Endothelial cell (in vitro differentiated cells): ENCODE measurements at regions not wholly inside any gene's neighbourhood (a gene's known extent, or its start where the extent isn't known, plus 50 kb on each side); places are given as distances from the start of the nearest gene placed in this dataset.

Experiments
- DNase-seq: peaks from one replicate; pipeline ENCODE4 v3.0.0; 2021; ENCODE audit warnings: low spot score
- H3K27ac Mint-ChIP-seq: one replicate; pipeline ENCODE4 v1.8.0; 2021; ENCODE audit warnings: mixed read lengths, inconsistent platforms; ENCODE audit not compliant: unreplicated experiment
- H3K27me3 Mint-ChIP-seq: one replicate; pipeline ENCODE4 v1.8.0; 2021; ENCODE audit warnings: mild to moderate bottlenecking, moderate library complexity, mixed read lengths, inconsistent platforms; ENCODE audit not compliant: unreplicated experiment
- H3K36me3 Mint-ChIP-seq: one replicate; pipeline ENCODE4 v1.8.0; 2021; ENCODE audit warnings: mild to moderate bottlenecking, low read depth, mixed read lengths, inconsistent platforms; ENCODE audit not compliant: unreplicated experiment
- H3K4me1 Mint-ChIP-seq: one replicate; pipeline ENCODE4 v1.8.0; 2021; ENCODE audit warnings: mild to moderate bottlenecking, mixed read lengths, inconsistent platforms; ENCODE audit not compliant: unreplicated experiment
- H3K4me3 Mint-ChIP-seq: one replicate; pipeline ENCODE4 v1.8.0; 2021; ENCODE audit warnings: mild to moderate bottlenecking, mixed read lengths, inconsistent platforms; ENCODE audit not compliant: unreplicated experiment
- H3K9me3 Mint-ChIP-seq: one replicate; pipeline ENCODE4 v1.8.0; 2021; ENCODE audit warnings: mixed read lengths, inconsistent platforms; ENCODE audit not compliant: unreplicated experiment
- CTCF ChIP-seq: fragments of 200-600 bp; sonication (generic); IDR thresholded peaks from one replicate; pipeline ENCODE4 v1.5.0; 2021; ENCODE audit warnings: antibody characterized with exemption; ENCODE audit not compliant: unreplicated experiment

- no peak overlapping the region for H3K27ac Mint-ChIP-seq
Measured at GRCh38 chr1:172976222-172977041, 74.3 kb downstream of the TNFSF18 start.

GRCh38 chr1:172977296-172978017, 73.3 kb downstream of the TNFSF18 start:
- Mint-ChIP-seq H3K27me3 (no peaks in the 10 kb centered on the region), H3K9me3 (no peaks in the 10 kb centered on the region), H3K36me3 (no peaks in the 10 kb centered on the region), H3K4me1 (no peaks in the 10 kb centered on the region), H3K4me3 (no peak overlapping the region), H3K27ac (no peak overlapping the region)
- TF ChIP-seq CTCF = no peak
- no peak for DNase-seq

More at GRCh38 chr1:172976222-172977041, 74.3 kb downstream of the TNFSF18 start:
- Mint-ChIP-seq H3K27me3 (no peaks in the 10 kb centered on the region), H3K9me3 (no peaks in the 10 kb centered on the region), H3K4me3 (no peak overlapping the region), H3K4me1 (no peaks in the 10 kb centered on the region), H3K36me3 (no peaks in the 10 kb centered on the region)
- TF ChIP-seq CTCF = no peak
- no peak for DNase-seq

GRCh38 chr1:172978595-172978994, 72.1 kb downstream of the TNFSF18 start:
- Mint-ChIP-seq H3K27ac (no peak overlapping the region), H3K4me1 (no peaks in the 10 kb centered on the region), H3K27me3 (no peaks in the 10 kb centered on the region), H3K36me3 (no peaks in the 10 kb centered on the region), H3K4me3 (no peak overlapping the region), H3K9me3 (no peaks in the 10 kb centered on the region)
- no peak for DNase-seq
- no peak for TF ChIP-seq CTCF

- H3K9me3 Mint-ChIP-seq = no peaks in the 10 kb centered on the region
- H3K27ac Mint-ChIP-seq = no peak overlapping the region
- DNase-seq = no peak
- H3K27me3 Mint-ChIP-seq = no peaks in the 10 kb centered on the region
- no peak for TF ChIP-seq CTCF
- no peak overlapping the region for H3K4me3 Mint-ChIP-seq
- no peaks in the 10 kb centered on the region for H3K4me1 Mint-ChIP-seq
- no peaks in the 10 kb centered on the region for H3K36me3 Mint-ChIP-seq
Measured at GRCh38 chr1:172979828-172980227, 70.9 kb downstream of the TNFSF18 start.

GRCh38 chr1:172980456-172980855, 70.3 kb downstream of the TNFSF18 start:
- H3K4me3 Mint-ChIP-seq = no peak overlapping the region
- H3K27me3 Mint-ChIP-seq = no peaks in the 10 kb centered on the region
- no peak for TF ChIP-seq CTCF
- H3K4me1 Mint-ChIP-seq = no peaks in the 10 kb centered on the region
- no peak for DNase-seq
- no peaks in the 10 kb centered on the region for H3K9me3 Mint-ChIP-seq
- H3K36me3 Mint-ChIP-seq = no peaks in the 10 kb centered on the region
- no peak overlapping the region for H3K27ac Mint-ChIP-seq
